ENCODE measurements at regions not wholly inside any gene's neighbourhood (a gene's known extent, or its start where the extent isn't known, plus 50 kb on each side); places are given as distances from the start of the nearest gene placed in this dataset.

DNA sequence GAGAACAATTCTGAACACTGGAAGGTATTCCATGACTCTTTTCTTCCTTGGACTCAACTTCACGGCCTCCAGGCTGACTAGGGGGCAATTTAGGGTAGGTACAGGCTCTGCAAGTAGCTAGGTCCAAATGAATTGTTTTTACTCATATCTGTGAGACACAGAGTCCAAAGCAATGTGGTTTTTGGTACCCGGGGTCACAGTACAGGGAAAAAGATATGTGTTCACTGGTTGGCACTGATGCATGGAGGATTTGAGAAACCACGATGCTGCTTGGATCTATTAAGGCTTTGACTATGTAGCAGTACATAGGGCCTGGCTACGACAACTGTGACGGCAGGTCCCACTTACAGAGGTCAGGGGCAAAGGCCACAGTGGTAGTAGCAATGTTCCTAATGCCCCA lies 200.6 kb downstream of the DUSP10 start:
- TF ChIP-seq GATA2 (IDR thresholded peaks at IDR 0.05; ENCODE audit: low read depth, low read length): no peak
- TF ChIP-seq GATA3 (IDR thresholded peaks at IDR 0.05; ENCODE audit: low read depth, low read length): no peak

DNA sequence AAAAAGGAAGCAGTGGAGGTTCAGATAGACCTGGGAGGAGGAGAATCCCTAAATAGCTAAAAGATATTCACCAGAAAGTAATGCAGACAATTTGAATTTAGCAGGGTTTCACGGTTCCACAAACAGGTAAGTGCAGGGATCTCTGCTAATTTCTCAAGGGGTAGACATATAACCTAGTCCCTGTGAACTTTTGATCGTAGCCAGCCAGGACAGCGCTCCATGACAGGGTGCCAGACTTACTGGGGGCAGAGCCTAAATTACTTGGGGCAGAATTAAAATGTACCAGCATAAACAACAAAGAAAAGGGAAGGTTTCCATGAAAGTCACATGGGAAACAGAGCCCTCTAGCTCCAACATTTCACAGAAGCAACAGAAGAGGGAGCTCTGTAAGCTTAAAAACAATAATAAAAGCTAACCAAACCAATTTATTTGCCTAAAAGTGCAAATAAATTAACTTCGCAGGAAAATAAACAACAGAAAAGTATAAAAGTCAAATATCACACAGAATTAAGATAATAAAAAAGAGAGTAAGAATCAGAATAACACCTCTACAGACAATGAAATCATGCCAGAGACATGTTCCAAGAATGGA lies 198.3 kb downstream of the DUSP10 start:
- TF ChIP-seq GATA2 (IDR thresholded peaks at IDR 0.05; ENCODE audit: low read depth, low read length) (no peak), GATA3 (IDR thresholded peaks at IDR 0.05; ENCODE audit: low read depth, low read length) (no peak)

DNA sequence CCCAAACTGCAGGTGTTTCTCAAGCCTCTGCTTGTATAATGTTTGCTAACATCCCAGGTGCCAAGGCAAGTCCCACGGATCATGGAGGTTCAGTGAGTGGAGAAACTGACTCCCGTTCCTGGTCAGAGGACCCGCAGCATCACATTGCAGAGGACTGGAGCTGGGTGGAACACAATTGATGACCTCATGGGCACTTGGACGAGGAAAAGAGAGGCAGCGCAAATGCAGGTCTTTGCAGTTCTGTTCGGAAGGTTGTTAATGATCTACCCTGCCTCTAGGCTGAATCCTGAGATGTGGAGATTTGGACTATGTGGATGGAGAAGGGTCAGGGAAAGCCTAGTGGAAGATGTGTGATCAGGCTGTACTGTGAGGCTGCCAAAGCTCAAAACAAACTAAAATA lies 192.9 kb downstream of the DUSP10 start:
- TF ChIP-seq GATA3 (IDR thresholded peaks at IDR 0.05; ENCODE audit: low read depth, low read length) (no peak), GATA2 (IDR thresholded peaks at IDR 0.05; ENCODE audit: low read depth, low read length) (no peak)

DNA sequence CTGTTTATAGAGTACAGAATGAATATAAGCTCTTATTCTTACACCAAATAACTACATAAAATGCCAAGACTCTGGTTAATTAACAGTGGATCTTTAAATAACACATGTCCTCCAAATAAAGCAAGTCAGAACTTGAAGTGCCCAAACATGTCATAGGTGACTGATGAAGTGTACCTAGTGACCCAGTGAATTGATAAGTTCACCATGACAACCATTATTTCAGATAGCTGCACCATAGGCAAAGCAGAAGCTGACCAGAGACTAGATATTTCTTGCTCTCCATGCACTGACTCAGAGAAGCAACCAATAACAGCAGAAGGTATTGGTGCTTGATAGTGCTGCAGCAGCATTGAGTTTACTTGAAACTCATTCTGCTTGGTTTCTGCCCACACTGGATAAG lies 192.1 kb downstream of the DUSP10 start:
- TF ChIP-seq GATA3 (IDR thresholded peaks at IDR 0.05; ENCODE audit: low read depth, low read length) (no peak), GATA2 (IDR thresholded peaks at IDR 0.05; ENCODE audit: low read depth, low read length) (no peak)

DNA sequence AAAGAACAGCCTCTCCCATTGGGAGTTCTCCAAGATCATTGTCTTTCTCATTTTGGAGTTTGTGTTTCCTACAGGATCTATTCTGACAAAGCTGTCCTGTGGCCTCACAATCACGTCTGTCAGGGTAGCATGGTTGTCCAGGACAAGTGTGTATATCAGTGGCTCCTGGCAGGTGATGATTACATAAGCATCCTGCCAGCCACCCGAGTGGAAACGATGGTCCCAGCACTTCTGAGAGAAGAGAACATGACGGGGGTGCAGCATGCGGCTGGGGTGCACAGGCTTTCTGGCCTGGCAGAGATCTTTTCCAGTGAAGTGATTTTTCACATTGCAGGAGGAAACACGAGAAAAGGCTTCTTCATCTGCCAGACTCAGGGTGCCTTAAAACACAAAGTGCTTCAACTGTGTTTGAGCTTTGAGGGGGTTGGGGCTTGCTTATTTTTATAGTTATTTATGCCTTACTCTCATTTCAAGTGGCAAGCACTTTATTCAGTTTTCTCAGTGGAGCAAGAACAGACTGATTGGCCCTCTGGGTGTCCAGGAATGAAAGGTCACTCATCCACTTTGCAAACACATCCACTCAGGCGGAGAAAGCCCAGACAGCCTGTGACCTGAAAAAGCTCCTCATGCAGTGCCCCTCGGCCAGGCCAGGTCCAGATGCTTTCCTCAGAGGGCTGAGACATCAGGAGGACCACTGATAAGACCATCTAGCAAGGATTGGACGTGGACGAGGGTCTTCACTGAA lies 186.0 kb downstream of the DUSP10 start:
- TF ChIP-seq GATA3 (IDR thresholded peaks at IDR 0.05; ENCODE audit: low read depth, low read length) (no peak), GATA2 (IDR thresholded peaks at IDR 0.05; ENCODE audit: low read depth, low read length) (no peak)

DNA sequence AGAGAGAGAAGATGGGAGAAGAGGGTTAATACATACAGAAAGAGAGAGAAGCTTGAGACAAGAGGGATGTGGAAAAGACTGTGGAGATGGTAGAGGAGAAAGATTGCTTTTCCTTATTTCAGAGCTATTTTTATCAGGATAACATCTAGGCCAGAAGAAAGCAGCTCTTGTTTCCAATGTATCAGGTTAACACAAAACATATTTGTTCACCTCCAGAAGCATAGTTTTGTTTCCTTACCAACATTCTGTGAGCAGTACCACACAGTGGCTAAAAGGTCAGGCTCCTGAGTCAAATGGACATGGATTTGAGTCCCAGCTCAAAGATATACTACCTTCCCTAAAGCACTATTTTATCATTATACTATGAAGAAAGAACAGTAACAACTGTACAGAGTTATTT lies 185.5 kb downstream of the DUSP10 start:
- TF ChIP-seq GATA3 (IDR thresholded peaks at IDR 0.05; ENCODE audit: low read depth, low read length) (no peak), GATA2 (IDR thresholded peaks at IDR 0.05; ENCODE audit: low read depth, low read length) (no peak)

DNA sequence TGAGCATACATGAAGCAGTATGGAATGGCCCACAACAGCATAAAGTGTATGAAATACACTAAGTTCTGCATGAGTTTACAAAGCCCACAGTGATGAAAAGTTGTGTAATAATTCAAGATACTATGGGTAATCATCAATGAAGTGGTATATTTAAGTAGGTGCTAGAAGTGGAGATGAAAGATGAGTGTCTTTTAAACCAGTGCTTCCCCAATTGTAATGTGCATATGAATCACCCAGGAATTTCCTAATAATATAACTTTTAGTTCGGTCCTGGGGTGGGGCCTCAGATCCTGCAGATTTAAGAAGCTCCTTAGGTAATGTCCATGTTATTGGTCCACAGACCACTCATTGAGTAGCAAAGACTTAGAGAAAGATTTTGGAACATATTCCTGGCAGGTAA lies 184.9 kb downstream of the DUSP10 start:
- TF ChIP-seq GATA3 (IDR thresholded peaks at IDR 0.05; ENCODE audit: low read depth, low read length) (no peak), GATA2 (IDR thresholded peaks at IDR 0.05; ENCODE audit: low read depth, low read length) (no peak)

DNA sequence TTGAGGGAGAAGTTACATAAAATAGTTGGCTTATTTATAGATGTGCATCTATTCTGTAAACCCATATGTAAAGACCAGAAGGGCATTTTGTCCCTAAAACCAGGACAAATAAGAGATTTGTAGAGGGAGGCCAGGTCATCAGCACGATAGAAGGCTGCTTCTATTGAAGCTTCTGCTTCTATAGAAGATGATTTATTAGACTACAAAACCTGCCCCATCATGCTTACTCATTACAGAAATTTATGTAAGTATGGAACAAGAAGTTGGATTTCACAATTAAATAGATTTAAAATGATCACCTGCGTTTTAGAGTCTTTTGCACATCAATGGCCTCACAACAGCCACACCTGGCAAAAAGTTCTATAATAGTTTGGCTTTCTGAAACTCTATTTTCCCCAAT lies 183.5 kb downstream of the DUSP10 start:
- TF ChIP-seq GATA2 (IDR thresholded peaks at IDR 0.05; ENCODE audit: low read depth, low read length) (no peak), GATA3 (IDR thresholded peaks at IDR 0.05; ENCODE audit: low read depth, low read length) (no peak)

DNA sequence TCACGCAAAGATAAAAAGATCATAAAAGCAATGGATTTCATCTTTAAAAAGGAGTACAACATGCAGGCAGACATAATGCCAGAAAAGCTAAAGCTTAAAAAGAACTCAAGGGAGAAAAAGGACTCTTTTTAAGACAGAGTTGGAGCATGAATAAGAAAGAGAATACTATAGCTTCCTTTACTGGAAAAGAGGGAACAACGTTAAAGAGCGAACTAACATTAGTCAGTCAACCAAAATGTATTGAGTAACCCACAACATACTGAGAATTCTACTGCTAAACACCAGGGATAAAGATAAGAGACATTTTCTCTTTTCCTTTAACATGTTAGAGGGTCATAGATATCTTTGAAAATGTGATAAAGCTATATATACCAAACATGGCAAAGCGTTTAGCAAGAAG lies 182.0 kb downstream of the DUSP10 start:
- TF ChIP-seq GATA3 (IDR thresholded peaks at IDR 0.05; ENCODE audit: low read depth, low read length) (no peak), GATA2 (IDR thresholded peaks at IDR 0.05; ENCODE audit: low read depth, low read length) (no peak)

DNA sequence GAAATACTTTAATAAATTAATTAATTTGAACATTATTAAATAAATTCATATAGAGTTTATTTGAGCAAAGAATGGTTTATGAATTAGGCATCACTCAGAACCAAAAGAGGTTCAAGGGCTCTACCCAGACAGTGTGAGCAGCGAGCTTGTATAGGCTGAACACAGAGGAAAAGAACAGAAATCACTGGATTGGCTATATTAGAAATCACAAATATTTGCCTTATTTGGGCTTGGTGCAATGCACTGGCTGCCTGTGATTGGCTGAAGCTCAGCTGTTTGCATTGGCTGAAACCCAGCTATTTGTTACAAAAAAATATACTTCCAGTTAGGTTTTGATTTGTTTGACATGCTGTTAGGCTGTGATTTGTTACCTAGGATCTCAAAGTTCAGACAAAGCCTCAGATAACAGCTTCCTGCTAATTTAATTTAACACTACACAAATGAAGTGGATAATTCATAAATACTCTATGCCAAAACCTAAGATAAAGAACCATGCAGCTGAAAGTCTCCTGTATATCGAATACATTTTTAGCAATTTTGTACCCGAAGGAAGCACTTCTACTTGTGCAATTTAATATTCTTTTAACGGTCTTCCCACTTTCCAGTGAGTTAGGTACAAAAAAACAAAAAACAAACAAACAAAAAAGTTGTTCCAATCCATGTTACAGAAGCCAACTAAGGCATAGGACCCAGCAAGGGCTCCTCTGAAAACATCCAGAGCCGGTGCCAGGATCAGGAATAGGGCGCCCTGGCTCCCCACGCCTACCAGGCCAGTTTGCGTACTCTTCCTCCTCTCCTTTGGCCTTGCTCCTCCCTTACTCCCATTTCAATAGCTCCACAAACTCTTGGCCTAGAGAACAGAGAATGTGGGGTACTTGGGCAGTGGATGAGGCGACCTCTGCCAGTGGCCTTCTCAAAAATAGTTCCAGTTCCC lies 179.1 kb downstream of the DUSP10 start:
- TF ChIP-seq GATA2 (IDR thresholded peaks at IDR 0.05; ENCODE audit: low read depth, low read length) (no peak), GATA3 (IDR thresholded peaks at IDR 0.05; ENCODE audit: low read depth, low read length) (no peak)

DNA sequence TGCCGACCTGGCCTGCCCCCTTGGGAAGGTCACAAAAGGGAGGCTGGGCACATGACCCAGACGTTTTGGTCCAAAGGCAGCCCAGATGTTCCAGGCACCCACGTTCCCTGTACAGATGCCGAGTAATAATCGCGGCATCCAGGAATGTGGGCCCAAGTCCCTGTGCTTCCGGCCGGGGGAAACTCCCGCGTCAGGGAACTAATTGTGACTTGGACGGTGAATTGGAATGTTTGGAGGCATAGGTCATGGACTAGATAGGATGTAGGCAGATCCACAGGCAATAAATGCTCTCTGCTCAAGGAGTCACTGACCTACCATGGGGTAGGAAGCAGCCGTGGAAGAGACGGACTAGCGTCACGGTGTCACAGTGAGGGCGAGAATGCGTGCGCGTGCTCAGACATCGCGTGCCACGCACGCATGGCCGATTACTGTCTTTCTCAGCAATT lies 178.4 kb downstream of the DUSP10 start:
- TF ChIP-seq GATA2 (IDR thresholded peaks at IDR 0.05; ENCODE audit: low read depth, low read length) (no peak), GATA3 (IDR thresholded peaks at IDR 0.05; ENCODE audit: low read depth, low read length) (no peak)

DNA sequence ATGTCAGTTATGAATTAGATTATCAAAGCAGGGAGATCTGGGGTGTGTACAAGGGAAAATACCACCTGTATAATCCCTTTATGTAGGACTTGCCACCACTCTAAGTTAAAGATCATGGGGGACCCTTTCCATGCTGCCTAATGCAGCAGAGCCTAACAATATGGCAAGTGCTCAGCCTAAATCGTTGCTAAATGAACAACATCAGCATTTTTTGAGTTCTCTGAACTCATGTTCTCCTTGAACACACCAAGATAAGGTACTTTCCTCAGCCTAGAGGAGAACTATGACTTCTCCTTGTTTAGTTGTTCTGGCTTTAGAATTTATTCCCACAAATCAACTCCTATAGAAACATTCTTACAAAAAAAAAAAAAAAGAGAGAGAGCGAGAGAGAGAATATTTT lies 177.0 kb downstream of the DUSP10 start:
- TF ChIP-seq GATA2 (IDR thresholded peaks at IDR 0.05; ENCODE audit: low read depth, low read length) (no peak), GATA3 (IDR thresholded peaks at IDR 0.05; ENCODE audit: low read depth, low read length) (no peak)

DNA sequence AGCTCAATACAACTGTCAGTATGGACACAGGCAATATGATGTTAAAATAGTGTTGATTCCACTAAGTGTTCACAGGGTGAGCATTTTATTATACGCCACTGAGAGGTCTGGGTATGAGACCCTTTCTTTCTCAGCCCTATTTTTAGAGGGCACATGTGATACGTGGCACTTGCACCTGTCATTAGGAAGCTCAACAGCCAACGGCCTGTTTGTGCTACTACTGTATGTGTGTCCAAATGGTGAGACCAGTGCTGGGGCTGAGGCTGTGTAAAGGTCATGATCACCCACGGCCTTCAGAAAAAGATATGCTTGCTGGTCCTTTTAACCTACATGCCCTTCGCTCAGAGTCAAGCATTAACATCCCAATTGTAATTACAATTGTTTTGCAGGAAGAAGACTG lies 176.2 kb downstream of the DUSP10 start:
- no peak for TF ChIP-seq GATA2 (IDR thresholded peaks at IDR 0.05; ENCODE audit: low read depth, low read length)
- no peak for TF ChIP-seq GATA3 (IDR thresholded peaks at IDR 0.05; ENCODE audit: low read depth, low read length)

DNA sequence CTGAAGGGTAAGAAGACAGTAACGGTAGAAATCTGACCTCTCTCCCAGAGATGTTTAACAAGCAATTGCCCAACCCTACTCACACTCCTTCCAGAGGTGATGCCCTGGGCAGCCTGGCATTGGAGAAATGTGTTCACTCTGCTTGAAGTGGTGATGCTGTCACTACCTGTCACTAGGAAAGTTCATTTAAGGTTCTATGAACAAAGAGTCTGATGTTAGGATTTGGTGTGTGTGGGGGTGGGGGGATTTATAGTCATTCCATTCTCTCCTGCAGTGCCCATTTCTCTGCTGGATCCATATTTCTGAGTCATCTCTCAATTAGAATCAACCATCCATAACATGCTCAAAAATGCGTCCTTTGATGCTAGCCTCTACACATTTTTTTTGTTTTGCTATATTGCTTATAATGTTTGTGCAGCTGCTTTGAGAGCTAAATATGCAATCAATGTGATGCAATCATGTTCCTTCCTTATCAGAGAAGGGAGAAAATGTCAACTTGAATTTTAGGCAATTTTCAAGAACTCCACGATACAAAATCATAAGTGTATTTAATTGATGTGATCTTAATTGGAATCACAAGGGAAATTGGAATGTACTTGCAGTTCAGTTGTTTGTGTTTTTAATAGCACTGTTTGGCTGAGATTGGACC lies 173.9 kb downstream of the DUSP10 start:
- TF ChIP-seq GATA2 (IDR thresholded peaks at IDR 0.05; ENCODE audit: low read depth, low read length) (no peak; the same call in 1 of the 2 replicates), GATA3 (IDR thresholded peaks at IDR 0.05; ENCODE audit: low read depth, low read length) (no peak)

Data from SH-SY5Y (cell line).